ENCODE measurements at regions not wholly inside any gene's neighbourhood (a gene's known extent, or its start where the extent isn't known, plus 50 kb on each side); places are given as distances from the start of the nearest gene placed in this dataset.
A peak's percentile ranks its signal among the peaks of the same experiment; 100 is the strongest.

DNA sequence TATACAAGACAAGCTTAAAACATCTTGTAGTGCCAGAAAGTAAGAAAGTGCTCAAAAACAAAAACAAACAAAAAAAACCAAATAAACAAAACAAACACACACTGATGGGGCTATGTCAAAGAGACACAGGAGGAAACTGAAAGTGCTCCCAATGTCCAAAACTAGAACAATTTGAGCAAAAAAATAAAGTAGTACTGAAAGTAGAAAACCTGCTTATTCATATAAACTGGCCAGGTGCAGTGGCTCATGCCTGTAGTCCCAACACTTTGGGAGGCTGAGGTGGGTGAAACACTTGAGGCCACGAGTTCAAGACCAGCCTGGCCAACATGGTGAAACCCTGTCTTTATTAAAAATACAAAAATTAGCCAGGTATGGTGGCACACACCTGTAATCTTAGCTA is 129.9 kb downstream of the GLUL start:
- no peak overlapping the region for H3K4me3 ChIP-seq (ENCODE audit: low read length)
- TF ChIP-seq, protein P1, sequence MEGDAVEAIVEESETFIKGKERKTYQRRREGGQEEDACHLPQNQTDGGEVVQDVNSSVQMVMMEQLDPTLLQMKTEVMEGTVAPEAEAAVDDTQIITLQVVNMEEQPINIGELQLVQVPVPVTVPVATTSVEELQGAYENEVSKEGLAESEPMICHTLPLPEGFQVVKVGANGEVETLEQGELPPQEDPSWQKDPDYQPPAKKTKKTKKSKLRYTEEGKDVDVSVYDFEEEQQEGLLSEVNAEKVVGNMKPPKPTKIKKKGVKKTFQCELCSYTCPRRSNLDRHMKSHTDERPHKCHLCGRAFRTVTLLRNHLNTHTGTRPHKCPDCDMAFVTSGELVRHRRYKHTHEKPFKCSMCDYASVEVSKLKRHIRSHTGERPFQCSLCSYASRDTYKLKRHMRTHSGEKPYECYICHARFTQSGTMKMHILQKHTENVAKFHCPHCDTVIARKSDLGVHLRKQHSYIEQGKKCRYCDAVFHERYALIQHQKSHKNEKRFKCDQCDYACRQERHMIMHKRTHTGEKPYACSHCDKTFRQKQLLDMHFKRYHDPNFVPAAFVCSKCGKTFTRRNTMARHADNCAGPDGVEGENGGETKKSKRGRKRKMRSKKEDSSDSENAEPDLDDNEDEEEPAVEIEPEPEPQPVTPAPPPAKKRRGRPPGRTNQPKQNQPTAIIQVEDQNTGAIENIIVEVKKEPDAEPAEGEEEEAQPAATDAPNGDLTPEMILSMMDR (conservative IDR thresholded peaks at IDR 0.05; ENCODE audit: low read depth, low read length) = no peak
- DNase-seq (ENCODE audit: low read depth) = no peak

DNA sequence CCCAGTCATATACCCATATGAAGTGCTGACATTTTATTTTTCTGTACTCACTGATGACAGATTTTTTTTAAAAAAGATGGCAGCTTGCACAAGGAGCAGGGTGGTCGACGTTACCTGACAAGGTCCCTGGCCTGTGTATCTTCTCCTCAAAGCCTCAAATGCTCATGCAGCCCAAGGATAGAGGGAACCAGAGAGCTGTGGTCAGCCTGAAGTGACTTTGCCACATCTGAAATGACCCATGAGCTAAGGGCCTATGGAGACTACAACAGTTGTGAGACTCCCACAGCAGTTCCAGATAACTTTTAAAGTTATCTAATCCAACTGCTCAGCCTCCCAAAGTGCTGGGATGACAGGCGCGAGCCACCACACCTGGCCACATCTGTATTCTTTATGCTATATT is 131.1 kb downstream of the GLUL start:
- TF ChIP-seq, protein P1 (conservative IDR thresholded peaks at IDR 0.05; ENCODE audit: low read depth, low read length) = no peak
- no peak overlapping the region for H3K4me3 ChIP-seq (ENCODE audit: low read length)
- no peak for DNase-seq (ENCODE audit: low read depth)

- TF ChIP-seq, protein P1 (conservative IDR thresholded peaks at IDR 0.05; ENCODE audit: low read depth, low read length) = no peak
- no peak for DNase-seq (ENCODE audit: low read depth)
- H3K4me3 ChIP-seq (ENCODE audit: low read length) = no peak overlapping the region
Measured at GRCh38 chr1:182259968-182260367, 131.6 kb downstream of the GLUL start.

- TF ChIP-seq, protein P1 (conservative IDR thresholded peaks at IDR 0.05; ENCODE audit: low read depth, low read length) = no peak
- peak; percentile 5 for DNase-seq (ENCODE audit: low read depth)
- H3K4me3 ChIP-seq (ENCODE audit: low read length) = no peak overlapping the region
Measured at GRCh38 chr1:182259229-182259872, 132.2 kb downstream of the GLUL start.

GRCh38 chr1:182257369-182258063 is 134.1 kb downstream of the GLUL start:
- TF ChIP-seq, protein P1 (conservative IDR thresholded peaks at IDR 0.05; ENCODE audit: low read depth, low read length) = no peak
- DNase-seq (ENCODE audit: low read depth) = peak; percentile 4

GRCh38 chr1:182256931-182257330 is 134.7 kb downstream of the GLUL start:
- no peak for DNase-seq (ENCODE audit: low read depth)
- TF ChIP-seq, protein P1 (conservative IDR thresholded peaks at IDR 0.05; ENCODE audit: low read depth, low read length) = no peak
- no peak overlapping the region for H3K4me3 ChIP-seq (ENCODE audit: low read length)

More at GRCh38 chr1:182257369-182258063, 134.1 kb downstream of the GLUL start:
- H3K4me3 ChIP-seq (ENCODE audit: low read length) = no peak overlapping the region

DNA sequence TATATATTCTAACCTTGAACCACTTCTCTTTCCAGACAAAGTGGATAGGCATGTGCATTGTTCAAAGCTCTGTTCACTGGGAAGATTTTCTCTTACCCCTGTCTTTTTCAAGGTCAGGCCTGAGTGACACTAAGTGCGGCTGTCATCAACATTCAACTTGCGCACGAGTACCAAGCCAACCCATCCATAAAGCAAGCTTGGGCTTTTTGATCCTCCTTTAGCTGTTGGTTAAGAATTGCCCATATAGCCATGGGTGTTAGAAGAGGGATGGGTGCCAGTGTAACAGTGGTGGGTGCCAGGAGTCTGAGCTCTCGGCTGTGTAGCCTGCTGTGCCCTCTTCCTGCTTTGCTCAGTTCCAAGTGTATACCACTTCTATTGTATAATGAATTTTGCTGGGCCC is 136.1 kb downstream of the GLUL start:
- no peak for DNase-seq (ENCODE audit: low read depth)
- no peak overlapping the region for H3K4me3 ChIP-seq (ENCODE audit: low read length)
- TF ChIP-seq, protein P1 (conservative IDR thresholded peaks at IDR 0.05; ENCODE audit: low read depth, low read length) = no peak
